LHCN-M2 (cell line): ENCODE measurements at regions not wholly inside any gene's neighbourhood (a gene's known extent, or its start where the extent isn't known, plus 50 kb on each side); places are given as distances from the start of the nearest gene placed in this dataset.

Source experiments
- DNase-seq: peaks from one replicate; pipeline ENCODE4 v3.0.0-alpha.2; 2012; ENCODE audit warnings: low read depth

- no peak for DNase-seq
Measured at GRCh38 chr3:137958636-137959035, 51.3 kb upstream of the CLDN18 start.
